ENCODE measurements at regions not wholly inside any gene's neighbourhood (a gene's known extent, or its start where the extent isn't known, plus 50 kb on each side); places are given as distances from the start of the nearest gene placed in this dataset.

DNA sequence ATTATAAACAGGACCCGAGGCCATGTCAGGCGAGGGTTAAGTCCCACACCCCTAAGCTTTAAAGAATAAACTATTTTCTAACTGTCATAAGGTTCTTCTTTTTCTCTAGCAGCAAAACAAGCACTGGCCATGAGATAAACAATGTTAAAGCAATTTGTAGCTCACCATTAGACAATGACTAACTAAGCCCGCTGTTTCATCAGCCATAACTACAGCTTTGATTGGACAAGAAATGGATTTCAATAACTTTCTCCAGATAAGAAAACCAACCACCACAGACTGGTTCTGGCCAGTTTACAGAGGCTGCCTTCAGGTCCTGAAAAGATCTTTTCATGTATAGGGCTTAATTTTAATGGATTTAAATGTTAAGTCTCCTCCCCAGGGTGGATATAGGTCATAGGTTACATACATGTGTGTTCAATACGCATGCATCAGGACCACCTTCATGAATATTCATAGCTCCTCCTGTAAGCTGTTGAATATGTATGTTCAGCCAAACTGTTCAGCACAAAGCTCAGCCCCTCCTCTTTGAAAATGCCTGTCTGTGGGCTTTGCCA, 108.7 kb upstream of the RAB6C start:
- no peak for DNase-seq (ENCODE audit: low read depth)
- no peak overlapping the region for H3K4me3 ChIP-seq (ENCODE audit: low read length)
- TF ChIP-seq CTCF (conservative IDR thresholded peaks at IDR 0.05; ENCODE audit: low read depth, low read length): no peak

DNA sequence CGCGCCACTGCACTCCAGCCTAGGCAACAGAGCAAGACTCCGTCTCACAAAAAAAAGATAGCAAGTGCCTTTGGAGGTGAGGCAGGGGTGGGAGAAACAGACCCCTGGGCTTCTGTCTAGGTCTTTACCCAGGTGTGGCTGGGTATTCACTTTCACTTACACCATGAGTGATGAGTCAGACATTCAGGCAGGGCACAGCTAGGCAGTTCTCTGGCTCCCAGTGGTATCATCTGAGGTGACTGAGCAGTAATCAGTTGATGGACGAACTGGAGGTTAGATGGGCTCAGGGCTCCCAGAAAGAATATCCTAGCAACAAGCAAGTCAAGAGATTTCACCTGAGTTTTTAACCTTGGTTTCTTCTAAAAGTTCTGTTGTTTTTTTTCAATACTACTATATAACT, 107.0 kb upstream of the RAB6C start:
- DNase-seq (ENCODE audit: low read depth): no peak
- TF ChIP-seq CTCF (conservative IDR thresholded peaks at IDR 0.05; ENCODE audit: low read depth, low read length): no peak
- H3K4me3 ChIP-seq (ENCODE audit: low read length): no peak overlapping the region

- H3K4me3 ChIP-seq (ENCODE audit: low read length): no peak overlapping the region
- DNase-seq (ENCODE audit: low read depth): no peak
- TF ChIP-seq CTCF (conservative IDR thresholded peaks at IDR 0.05; ENCODE audit: low read depth, low read length): no peak
These were observed 102.9 kb upstream of the RAB6C start for GRCh38 chr2:129876541-129876940.

DNA sequence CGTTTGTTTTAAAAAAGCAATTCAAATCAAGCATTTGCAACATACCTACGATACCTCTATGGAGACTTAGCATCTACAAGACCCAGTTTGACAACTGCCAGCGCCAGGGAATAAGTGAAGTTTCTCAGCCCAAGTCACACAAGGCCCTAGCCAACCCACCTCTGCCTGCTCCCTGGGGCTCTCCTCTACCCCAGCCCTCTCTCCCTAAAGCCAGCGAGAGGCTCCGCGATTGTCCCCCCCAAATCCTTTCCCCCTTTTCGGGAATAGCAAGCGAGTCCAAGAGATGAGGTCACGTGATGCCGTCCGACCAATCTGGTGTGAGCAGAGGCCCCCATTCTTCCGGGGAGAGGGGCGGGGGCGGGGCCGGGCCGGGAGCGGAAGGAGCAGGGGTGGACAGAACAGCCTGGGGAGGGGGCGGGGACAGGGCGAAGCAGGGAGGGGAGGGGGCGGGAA, 102.2 kb upstream of the RAB6C start:
- H3K4me3 ChIP-seq (ENCODE audit: low read length): peak overlapping the region; percentile 77
- DNase-seq (ENCODE audit: low read depth): peak; percentile 31
- TF ChIP-seq CTCF (conservative IDR thresholded peaks at IDR 0.05; ENCODE audit: low read depth, low read length): no peak

DNA sequence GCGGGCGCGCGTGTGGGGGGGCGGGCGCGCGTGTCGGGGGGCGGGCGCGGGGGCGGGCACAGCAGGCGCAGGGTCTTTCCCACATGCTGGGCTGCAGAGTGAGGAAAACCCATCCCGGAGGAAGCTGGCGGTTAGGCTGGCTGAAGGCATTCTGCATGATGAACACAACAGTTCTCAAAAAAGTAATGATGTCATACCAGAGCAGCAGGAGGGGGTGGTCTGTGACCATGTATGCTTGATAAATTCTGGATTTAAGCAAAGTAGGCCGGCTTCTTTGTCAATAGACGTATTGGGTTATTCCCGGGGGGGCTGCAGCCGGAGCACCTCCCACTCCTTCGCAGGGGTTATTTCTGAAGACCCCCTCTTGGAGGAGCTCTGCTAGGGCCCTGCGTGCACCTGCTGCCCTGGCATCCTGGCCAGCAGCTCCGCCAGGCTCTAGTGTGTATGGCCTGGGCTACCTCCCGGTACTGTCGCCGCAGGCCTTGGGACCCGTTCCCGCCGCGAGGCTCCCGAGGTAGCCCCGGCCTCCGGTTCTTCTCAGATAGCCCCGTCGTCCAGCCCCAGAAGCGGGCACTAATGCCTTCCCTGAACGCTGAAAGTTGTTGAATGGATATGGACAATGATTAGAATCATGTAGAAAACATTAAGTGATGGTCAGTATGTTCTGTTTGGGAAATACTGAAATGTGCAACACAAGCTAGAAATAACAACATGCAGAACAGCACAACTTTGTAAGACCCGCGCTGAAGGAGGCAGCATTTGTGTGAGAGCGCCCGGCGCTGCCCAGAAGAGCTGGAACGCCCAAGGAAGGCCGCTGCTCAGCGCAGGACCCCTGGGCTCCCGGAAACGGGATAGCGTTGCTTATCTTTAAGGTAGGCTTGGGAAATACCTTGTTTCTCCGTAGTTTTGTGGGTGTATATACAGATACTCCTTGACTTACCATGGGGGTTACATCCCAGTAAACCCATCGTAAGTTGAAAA, 101.4 kb upstream of the RAB6C start:
- peak; percentile 8 for DNase-seq (ENCODE audit: low read depth)
- no peak for TF ChIP-seq CTCF (conservative IDR thresholded peaks at IDR 0.05; ENCODE audit: low read depth, low read length)
- peak overlapping the region; percentile 44 for H3K4me3 ChIP-seq (ENCODE audit: low read length)

DNA sequence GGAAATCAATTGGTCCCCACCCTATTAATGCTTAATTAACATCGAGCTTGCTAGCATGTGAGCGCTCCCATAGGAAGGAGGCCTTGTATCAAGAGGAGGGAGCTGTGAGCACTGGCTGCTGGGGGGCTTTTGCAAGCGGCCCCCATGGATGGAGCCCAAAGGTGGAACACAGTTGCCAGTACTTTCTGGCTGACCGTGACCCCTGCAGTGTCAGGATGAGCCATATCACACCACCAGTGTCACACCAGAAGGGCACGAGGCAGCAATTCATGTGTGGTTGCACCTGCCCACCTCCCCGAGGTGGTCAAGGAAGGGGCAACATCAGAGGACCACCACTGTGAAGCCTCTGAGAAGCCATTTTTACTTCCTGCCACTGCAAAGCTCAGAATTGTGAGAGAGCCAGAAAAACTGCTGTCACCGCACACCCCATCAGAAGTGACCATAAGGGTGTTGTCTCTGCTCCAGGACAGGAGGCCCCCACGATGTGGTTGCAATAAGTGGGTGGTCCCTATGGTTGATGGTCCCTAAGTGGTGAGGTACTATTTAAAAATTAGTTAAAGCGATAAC, 99.8 kb upstream of the RAB6C start:
- TF ChIP-seq CTCF (conservative IDR thresholded peaks at IDR 0.05; ENCODE audit: low read depth, low read length): no peak
- no peak overlapping the region for H3K4me3 ChIP-seq (ENCODE audit: low read length)
- DNase-seq (ENCODE audit: low read depth): no peak

All from retinal pigment epithelial cell (primary cell).